GM18907 (cell line): ENCODE measurements at regions not wholly inside any gene's neighbourhood (a gene's known extent, or its start where the extent isn't known, plus 50 kb on each side); places are given as distances from the start of the nearest gene placed in this dataset.

Source experiments
- ATAC-seq: cut with Tn5 transposase; IDR thresholded peaks from one replicate; pipeline ENCODE4 v1.9.1; 2021; ENCODE audit warnings: mild to moderate bottlenecking, moderate library complexity; ENCODE audit not compliant: unreplicated experiment

DNA sequence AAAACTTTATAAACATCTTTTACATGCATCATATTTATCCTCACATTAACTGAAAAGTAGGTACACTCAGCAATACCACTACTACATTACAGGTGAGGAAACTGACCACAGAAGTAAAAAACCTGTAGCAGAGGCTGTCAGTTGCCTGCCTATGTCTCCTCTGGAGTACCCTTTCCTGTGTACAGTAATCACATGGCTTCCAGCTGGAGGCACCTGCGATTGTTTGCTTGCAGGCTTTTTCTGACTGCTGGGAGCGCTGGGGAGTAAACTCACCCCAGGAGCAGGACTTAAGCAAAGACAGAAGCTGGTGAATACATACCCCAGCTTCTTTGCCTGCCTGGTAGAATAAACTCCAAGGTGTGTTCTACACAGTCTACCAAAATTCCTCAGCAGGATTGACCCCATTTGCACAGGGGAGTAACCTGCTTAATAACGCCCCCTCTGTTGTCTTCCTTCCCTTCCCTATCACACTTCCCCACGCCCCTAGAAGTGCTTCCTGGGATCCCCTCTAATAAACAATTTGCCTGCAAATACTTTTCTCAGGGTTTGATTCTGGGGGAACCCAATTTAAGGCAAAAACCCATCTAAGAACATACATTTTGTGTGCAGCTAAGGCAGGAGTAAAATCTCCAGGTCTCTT, 138.9 kb downstream of the PTH2R start:
- ATAC-seq = no peak

DNA sequence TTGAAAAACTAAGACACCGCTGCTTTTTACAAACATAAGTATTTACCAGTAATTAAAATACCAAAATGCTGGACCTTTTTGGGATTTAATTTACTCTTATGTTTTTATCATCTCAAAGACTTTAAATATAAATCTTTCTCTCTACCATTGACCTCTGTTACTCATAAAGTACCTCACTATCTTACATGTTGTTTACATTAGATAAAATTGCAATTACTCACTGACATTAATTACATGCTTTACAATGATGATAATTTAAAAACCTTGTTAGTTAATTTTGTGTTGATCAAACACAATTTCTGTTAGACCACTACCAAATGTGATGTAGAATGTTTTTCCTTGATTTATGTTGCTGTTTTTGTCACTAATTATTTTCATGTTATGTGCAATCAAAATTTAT, 139.5 kb downstream of the PTH2R start:
- no peak for ATAC-seq

DNA sequence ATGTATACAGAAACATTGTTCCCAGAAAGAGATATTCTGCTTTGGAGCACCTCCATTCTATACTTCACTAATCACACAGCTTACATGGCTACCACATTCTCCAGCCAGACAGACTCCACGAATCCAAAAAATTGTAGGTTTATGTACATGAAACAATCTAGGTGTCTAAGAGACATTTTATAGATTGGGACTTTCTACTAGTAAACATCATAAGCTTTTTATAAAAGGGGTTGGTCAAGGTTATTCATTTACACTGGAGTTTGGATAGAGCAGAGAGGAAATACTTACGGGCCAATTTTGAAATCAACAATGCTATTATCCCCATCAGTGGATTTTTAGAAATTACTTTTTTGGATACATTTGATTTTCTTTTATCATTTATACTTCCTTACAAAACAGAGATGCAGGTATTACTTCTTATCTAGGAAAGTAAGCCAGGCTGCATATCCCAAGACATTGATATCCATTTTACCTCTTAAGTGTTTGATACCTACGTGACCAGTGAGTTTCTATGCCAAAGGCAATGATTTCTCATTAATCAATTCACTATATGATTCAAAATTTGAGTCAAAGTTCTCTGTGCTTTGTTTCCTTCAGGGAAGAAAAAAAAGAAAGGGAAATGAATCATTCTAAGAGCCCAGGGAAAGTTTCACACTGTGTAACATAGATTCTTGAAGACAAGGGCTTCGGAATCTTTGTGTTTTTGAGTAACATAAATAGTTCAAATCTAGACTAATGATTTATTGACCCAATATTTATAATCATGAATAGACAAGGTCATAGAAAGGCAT, 140.5 kb downstream of the PTH2R start:
- peak; percentile 43 for ATAC-seq

DNA sequence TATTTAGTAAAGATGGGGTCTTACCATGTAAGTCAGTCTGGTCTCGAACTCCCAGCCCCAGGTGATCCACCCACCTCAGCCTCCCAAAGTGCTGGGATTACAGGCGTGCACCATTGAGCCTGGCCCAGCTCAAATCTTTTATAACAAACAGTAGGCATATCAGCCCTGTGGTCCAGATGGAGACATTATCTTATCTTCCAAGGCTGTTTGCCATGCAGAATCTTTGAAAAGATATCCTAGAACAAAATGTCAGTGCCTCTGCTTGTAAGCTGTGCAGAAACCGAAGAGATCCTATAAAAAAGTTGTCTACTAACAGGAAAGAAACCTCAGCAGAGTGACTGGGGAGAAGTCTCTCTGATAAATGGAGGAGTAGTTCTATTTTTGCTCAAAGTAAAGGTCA, 142.1 kb downstream of the PTH2R start:
- ATAC-seq = no peak

DNA sequence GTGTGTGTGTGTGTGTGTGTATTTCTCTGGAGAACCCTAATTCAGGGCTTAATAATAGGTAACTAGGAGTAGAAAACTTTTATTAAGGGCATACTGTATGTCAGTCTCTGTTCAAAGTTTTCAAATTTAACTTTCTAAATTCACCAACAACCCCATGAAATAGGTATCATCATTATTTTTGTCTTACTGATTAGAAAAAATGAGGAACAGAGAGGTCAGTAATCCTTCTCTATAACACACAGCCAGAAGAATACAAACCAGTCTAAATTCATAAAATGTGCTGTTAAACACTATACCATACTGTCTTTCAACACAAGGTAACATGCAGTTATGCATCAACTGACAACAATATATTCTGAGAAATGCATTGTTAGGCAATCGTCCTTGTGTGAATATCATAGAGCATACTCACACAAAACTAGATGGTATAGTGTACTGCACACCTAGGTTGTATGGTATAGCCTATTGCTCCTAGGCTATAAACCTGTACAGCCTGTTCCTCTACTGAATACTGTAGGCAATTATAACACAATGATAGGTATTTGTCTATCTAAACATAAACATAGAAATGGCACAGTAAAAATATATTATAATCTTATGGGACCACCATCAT, 143.1 kb downstream of the PTH2R start:
- ATAC-seq = no peak

DNA sequence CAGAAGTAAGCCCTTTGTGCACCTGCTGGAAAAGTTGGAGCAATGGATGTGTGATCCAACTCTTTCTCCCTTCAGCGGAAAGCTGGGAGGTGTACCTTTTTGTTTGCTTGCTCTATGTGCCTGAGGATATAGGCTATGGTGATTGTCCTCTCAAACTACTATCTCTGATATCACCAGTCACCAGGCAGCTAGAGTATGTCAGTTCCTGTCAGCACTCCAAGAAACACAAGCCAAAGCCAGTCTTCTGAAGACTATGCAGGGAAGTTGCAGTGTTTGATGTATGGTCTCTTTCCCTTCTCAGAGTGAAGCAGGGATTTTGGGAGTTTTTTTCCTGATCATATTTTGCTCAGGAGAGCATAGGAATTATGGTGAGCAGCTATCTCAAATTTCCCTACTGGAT, 146.4 kb downstream of the PTH2R start:
- ATAC-seq = no peak

DNA sequence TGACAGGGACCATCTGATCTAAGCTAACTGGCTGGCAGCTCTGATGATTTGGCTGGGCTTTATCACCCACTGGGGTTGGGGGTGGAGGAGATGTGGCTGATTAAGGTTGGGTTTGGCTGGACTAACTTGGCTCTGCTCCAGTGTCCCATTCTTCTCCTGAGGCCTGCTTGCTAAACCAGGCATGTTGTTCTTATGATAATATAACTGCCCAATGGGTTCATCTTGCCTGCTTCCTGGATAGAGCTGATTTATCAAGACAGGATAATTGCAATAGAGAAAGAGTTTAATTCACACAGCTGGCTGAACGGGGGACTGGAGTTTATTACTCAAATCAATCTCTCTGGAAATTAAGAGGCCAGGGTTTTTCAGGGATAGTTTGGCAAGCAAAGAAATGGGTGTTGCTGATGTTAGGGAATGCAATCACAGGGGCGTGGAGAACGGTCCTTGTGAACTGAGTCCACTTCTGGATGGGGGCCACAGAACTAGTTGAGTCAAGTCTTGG, 150.4 kb downstream of the PTH2R start:
- no peak for ATAC-seq

DNA sequence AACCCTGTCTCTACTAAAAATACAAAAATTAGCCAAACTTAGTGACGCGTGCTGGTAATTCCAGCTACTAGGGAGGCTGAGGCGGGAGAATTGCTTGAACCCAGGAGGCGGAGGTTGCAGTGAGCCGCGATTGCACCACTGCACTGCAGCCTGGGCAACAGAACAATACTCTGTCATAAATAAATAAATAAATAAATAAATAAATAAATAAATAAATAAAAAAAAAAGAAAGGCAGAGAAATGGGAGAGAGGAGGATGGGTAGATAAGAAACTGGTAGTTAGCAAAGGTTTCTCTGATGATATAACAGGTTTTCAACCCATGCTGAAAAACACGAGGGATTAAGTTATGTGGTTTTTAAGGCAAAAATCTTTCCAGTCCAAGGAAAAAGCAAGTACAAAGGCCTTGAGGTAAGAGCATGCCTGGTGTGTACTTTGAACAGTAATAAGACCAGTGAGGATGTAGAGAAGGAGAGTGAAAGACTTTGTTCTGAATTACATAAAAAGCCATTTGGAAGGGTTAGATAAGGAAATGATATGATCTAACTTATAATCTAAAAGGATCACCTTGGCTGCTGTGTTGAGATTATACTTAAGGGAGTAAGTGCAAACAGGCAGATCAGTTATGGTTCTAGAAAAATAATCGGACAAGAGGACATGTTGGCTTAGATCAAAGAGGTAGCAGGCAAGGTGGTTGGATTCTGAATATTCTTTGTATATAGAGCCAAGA, 159.3 kb downstream of the PTH2R start:
- ATAC-seq = no peak

DNA sequence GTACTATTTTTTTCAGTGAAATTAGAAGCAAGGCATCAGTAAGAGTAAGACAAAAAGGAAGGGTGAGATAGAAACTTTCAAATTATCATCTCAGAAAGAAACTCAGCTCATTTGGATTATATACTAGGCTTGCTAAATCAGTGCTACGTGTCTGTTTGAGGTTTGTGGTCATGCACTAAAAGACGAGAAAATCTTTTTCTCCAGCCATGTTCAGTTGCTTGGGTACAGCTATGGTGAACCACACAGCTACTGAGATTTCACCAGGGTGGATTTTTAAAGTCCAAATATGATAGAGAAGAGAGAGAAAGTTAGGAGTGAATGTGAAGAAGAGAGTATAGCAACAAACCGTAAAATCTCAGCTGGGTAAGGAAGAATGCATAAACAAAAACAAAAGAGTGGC, 161.6 kb downstream of the PTH2R start:
- no peak for ATAC-seq

DNA sequence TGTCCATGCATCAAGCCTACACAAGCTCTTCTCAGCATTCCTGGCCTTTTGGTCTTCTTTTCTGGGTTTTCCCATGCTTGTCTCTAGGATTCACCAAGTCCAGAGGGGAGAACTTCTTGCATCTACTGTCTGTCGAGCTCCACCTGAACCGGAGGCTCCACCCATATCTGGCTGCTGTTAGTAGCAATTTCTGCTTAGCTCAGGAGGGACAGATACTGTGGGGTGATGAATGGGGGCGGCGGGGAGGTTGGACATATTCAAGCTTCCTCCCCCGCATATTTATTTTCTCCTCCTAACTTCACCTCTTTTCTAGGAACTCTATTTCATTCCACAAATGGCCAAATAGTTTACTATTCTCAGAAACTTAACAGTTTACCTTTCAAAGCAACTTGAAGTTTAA, 163.5 kb downstream of the PTH2R start:
- no peak for ATAC-seq

DNA sequence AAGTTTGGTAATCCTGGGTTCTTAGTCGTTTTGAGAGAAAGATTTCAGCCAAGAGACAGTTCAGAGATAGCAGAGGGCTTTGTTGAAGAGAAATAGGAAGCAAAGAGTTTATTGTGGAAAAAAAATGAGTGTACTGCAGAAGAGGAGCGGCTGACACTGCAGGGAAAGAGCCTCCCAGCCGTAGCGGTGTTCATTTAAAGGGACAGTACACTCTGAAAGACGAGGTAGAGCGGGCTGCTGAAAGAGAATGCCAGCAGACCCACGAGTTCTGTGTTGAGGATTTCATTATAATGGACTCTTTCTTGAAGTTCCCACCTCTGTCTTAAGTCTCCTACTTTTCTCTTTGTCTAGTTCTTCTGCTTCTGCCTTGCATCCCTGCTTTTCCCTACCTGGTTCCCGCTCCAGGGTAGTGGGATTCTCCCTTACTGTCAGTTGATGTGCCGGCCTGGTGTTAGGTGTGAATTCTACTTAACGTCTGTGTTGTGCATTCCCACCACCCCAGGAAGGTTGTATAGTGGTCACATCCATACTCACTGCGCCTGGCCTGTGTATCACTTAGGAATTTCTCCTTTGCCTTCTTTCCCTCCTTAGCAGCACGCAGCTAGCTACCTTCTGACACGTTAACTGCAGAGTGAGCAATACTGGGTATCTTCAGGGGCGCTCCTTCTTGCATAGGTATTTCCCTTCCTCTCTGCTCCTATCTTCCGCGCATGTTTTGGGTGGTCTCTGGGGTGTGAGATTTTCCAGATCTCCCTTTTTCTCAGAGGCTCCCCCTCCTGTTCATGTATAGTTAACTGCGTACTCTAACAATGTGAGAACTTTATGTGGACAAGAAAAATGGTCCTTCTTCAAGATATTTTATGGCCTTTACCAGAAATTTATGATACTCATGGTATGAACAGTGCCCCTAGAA, 164.5 kb downstream of the PTH2R start:
- ATAC-seq = no peak

DNA sequence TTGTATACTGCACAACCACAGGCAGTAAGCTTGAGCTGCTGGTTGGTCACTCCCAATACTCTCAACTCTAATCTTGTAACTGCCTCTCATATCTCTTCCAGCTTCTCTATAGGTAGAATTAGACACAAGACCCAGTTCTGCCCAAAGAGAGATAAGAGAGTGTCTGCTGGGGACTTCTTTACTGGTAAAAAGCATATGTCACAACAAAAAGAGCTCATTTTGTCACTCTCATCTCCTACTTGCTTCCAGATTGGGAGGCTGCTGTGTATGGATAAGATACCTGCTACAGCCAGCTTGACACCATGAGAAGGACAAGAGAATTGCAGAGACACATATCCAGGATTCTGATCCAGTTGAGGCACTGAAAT, 165.2 kb downstream of the PTH2R start:
- ATAC-seq = no peak

DNA sequence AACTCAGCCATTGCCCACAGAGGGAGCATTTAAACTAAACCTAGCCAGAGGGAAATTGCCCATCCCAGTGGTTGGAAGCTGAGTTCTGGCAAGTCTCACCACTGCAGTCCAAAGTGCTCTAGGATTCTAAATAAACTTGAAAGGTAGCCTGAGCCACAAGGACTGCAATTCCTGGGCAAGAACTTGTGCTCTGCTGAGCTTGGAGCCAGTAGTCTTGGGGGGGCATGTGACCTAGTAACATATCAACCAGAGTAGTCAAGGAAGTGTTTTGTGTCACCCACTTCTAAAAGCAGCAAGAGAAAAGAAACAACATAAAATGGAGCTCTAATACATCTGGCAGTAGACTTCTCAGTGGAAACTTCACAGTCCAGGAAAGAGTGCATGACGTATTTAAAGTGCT, 167.0 kb downstream of the PTH2R start:
- no peak for ATAC-seq

DNA sequence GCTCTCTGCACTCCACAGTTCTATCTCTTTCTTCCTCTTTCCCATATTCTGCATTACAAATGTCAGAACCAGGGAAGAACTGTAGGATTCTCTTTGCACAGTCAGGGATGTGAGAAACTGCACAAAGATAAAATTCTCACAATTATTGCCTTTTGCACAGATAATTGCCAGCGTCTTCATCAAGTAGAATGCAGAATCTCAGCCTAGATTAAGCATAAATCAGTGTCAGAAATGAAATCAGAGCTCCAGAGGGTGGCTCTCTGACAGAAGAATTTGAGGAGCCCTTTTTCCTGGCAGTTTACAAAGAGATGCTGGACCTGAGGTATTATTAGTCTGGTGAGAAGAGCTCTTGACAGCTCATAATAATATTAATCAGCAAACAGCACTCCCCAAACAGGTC, 173.1 kb downstream of the PTH2R start:
- no peak for ATAC-seq

DNA sequence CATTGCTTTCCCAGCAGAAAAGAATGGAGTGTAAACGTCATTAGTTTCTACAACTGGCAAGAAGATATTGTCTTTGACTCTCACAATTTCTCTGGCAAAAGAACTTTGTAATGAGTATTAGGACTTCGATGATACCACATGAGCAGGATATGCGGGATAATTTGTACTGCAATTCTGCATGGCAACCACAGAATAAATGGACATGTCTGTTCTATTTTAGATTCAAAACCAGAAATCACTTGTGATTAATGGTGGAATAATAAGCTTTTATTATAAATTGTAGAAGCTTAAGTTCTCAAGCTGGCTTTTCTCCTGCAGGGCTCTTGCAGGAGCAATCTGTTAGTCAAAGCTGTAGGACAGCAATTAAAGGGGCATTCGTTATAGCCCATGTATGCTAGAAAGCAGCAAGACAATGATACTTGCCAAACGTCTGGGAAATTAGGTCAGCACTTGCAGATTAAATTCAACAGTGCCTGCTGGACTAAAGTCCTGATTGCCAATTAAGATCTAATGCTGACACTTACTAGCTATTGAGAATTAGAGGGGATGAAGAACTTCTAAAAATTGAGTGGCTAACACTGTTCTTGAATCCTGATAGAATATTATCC, 177.9 kb downstream of the PTH2R start:
- ATAC-seq = no peak

DNA sequence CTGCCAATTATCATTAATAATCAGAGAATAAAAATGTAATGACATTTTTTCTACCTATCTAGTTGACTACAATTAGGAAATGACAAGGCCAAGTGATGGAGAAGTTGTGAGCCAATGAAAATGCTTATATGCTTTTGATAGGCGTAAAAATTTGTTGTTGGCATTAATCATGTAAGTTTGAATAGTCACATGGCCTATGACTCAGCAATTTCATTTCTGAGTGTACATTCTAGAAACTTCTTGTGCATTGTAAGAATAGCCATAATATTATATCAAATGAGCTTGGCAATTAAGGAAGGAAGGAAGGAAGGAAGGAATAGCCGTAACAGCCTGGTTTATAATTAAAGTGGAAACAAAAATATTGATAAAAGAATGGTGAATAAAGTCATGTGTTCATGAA, 179.9 kb downstream of the PTH2R start:
- ATAC-seq = no peak

DNA sequence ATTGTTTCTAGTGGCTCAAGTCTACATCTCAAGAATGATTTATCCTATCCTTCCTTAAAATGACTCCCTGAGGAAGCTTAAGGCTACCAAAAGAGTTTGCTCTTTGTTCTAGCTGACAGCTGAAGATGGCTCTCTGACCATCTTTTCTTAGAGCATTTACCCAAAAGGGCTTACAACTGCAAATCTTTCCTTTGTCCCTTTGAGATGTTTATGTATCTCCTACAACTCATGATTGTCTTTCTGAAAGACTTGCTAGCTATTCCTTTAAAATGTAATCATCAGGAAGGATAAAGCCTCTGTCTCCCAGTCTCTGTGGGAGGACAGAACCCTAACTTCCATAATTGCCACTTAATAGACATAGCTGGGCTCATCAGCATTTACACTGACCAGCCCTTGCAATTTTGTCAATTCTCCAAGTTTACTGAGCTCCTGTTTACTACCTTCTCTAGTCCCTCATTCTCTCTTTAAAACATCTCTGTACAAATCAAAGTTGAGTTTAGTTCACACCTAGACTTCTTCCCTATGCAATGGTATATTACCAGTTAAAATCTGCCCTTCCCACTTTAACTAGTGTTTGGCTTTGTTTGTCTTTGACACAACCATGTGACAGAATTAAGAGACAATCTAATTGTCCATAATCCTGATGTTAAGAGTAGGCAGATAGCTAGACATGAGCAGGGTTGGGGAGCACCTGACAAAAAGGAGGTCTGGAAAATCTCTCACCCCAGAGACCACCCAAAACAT, 188.2 kb downstream of the PTH2R start:
- no peak for ATAC-seq

DNA sequence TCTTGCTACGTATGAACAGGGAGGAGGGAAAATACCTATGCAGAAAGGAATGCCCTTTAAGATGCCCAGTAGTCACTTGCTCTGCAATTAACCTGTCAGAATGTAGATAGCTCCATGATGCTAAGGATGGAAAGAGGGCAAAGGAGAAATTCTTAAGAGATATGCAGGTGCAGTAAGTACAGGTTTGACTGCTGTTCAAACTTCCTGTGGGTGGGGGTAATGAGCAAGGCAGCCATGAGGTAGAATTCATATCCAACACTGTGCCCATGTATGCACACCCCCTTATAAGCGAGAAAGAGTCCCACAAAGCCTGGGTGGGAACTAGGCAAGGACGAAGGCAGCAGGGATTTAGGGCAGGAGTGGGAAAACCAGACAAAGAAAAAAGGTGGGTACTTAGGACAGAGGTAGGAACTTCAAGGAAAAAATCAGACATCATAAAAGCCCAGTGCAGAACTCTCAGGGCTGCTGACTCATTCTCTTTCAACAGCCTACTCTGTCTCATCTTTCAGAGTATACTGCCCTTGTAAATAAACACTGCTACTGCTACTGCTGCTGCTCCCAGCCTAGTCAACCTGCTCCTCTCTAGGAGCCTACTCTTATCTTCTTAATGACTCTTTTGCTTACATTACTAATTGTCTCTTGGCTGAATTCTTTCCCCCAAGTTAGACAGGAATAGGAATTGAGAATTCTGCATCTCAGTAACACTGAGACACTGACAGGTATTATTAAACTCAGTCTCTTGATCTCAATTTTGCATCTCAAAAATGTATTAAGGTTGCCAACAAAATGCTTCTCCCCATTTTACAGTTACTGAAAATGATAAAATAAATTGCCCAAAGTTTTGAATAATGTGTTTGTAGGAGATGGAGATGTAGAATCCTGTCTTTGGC, 189.0 kb downstream of the PTH2R start:
- no peak for ATAC-seq
